Effector memory CD4-positive, alpha-beta T cell (primary cell): ENCODE measurements at regions not wholly inside any gene's neighbourhood (a gene's known extent, or its start where the extent isn't known, plus 50 kb on each side); places are given as distances from the start of the nearest gene placed in this dataset.

Source experiments
- DNase-seq, 3 donors: peaks; one replicate each; pipeline ENCODE4 v3.0.0-alpha.2; 2020
- H3K27ac ChIP-seq: 2 replicates; pipeline ENCODE4 v1.7.0; 2013; ENCODE audit warnings: mild to moderate bottlenecking, low read length, moderate library complexity; ENCODE audit not compliant: insufficient read depth, poor library complexity, severe bottlenecking
- H3K27me3 ChIP-seq: replicated peaks from 2 replicates; pipeline ENCODE4 v1.7.0; 2013; ENCODE audit warnings: mild to moderate bottlenecking, low read length; ENCODE audit not compliant: insufficient read depth, control insufficient read depth, poor library complexity, severe bottlenecking
- H3K36me3 ChIP-seq: 2 replicates; pipeline ENCODE4 v1.7.0; 2013; ENCODE audit warnings: mild to moderate bottlenecking, low read length, moderate library complexity; ENCODE audit not compliant: control insufficient read depth, insufficient read depth
- H3K4me1 ChIP-seq: 2 replicates; pipeline ENCODE4 v1.7.0; 2013; ENCODE audit warnings: low read length, mild to moderate bottlenecking; ENCODE audit not compliant: control insufficient read depth, insufficient read depth, poor library complexity, severe bottlenecking
- H3K4me3 ChIP-seq: 2 replicates; pipeline ENCODE4 v1.7.0; 2013; ENCODE audit warnings: low read length, low read depth, mild to moderate bottlenecking; ENCODE audit not compliant: insufficient read depth, poor library complexity, severe bottlenecking
- H3K9me3 ChIP-seq: 2 replicates; pipeline ENCODE4 v1.7.0; 2013; ENCODE audit warnings: mild to moderate bottlenecking, low read length, moderate library complexity; ENCODE audit not compliant: control insufficient read depth

DNA sequence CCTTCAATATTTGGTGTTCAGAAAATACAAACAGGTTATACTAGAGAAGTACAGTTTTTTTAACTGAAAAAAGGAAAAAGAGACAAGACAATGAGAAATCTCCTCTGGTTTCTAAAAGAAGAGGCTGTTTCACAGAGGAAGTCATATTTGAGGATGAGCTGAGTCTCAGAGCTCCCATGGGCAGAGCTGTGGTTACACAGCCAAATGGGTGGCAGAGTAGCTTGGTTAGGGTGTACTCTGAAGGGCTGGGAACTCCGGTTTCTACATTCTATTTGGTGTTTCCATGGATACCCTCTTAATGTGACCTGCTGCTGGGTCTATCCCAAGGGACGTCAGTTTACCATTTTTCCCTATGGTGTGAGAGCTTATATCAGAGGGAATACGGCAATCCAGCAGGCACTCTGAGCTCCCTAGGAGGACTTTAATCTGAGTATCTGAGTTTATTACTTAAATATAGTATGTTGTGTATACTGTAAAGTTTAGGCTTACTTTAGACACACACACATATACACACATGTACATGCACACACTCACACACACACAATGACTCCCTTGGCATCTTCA is 74.2 kb downstream of the CYRIA start:
- Histone ChIP-seq H3K27me3 (no peaks in the 10 kb centered on the region), H3K4me1 (no peaks in the 10 kb centered on the region), H3K4me3 (no peak overlapping the region), H3K27ac (no peak overlapping the region), H3K36me3 (no peaks in the 10 kb centered on the region), H3K9me3 (no peaks in the 10 kb centered on the region)
- DNase-seq = no peak

- H3K27me3 ChIP-seq = no peaks in the 10 kb centered on the region
- H3K27ac ChIP-seq = no peak overlapping the region
- H3K9me3 ChIP-seq = no peaks in the 10 kb centered on the region
- no peaks in the 10 kb centered on the region for H3K36me3 ChIP-seq
- H3K4me1 ChIP-seq = no peaks in the 10 kb centered on the region
- DNase-seq = no peak
- no peak overlapping the region for H3K4me3 ChIP-seq
Measured at GRCh38 chr2:16589465-16589864, 76.2 kb downstream of the CYRIA start.

DNA sequence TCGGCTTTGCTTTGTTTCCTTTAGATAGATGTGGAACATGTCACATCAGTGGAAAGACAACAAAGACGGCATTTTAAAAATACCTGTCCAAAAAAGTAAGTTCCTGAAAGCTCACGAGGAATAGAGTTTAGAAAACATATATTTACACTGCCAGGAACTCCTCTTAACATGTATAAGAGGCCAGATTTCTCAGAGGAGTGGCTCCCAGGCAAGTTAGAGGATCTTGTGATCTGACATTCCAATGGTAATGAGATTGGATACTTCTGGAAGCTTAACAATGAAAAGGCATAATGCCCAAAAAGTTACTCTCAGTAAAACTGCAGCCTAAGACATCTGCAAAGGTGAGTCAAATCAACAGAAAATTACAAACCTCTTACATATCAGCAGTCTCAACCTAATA is 77.1 kb downstream of the CYRIA start:
- Histone ChIP-seq H3K36me3 (no peaks in the 10 kb centered on the region), H3K4me1 (no peaks in the 10 kb centered on the region), H3K4me3 (no peak overlapping the region), H3K27ac (no peak overlapping the region), H3K9me3 (no peaks in the 10 kb centered on the region), H3K27me3 (no peaks in the 10 kb centered on the region)
- no peak for DNase-seq

DNA sequence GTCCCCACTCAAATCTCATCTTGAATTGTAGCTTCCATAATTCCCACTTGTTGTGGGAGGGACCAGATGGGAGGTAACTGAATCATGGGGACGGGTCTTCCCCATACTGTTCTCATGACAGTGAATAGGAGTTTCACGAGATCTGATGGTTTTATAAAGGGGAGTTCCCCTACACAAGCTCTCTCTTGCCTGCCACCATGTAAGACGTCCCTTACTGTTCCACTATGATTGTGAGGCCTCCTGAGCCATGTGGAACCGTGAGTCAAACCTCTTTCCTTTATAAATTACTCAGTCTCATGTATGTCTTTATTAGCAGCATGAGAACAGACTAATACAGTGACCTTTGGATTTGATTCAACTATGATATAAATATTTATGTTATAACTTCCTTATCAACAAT is 78.0 kb downstream of the CYRIA start:
- no peaks in the 10 kb centered on the region for H3K4me1 ChIP-seq
- DNase-seq = no peak
- no peak overlapping the region for H3K4me3 ChIP-seq
- H3K36me3 ChIP-seq = no peaks in the 10 kb centered on the region
- H3K27me3 ChIP-seq = no peaks in the 10 kb centered on the region
- no peak overlapping the region for H3K27ac ChIP-seq
- H3K9me3 ChIP-seq = no peaks in the 10 kb centered on the region

DNA sequence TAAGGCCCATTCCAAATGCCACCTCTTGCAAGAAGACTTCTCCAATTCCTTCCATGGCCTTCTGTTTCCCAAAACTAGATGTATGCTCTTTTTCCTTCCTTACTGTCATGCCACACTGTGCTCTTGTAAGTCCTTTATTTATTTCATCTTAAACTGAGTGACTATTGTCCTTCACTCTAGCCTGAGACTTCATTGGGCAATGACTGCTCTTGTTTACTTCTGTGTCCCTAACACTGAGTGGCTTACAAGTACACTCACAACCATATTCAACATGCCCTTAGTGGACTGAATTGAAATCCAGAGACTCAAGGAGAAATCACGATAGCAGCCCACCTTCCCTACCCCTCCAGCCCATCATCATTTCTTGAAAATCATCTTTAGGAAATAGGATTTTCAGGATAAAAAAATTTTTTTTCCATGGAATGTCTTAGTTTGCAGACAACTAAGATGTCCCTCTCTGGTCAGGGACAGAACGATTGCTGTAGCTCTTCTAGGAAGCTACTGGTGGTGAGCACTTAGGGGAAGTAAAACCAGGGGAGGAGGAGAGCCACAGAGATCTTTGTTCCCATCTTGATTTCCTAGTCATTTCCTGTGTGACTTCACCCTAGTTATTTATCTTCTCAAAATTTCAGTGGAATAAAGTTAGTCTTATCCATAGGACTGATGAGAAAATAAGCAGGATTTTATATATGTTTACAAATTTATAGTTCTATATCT is 80.7 kb downstream of the CYRIA start:
- DNase-seq = no peak
- no peaks in the 10 kb centered on the region for H3K9me3 ChIP-seq

GRCh38 chr2:16584084-16584483 is 81.5 kb downstream of the CYRIA start:
- Histone ChIP-seq H3K27me3 (no peaks in the 10 kb centered on the region), H3K9me3 (no peaks in the 10 kb centered on the region)
- no peak for DNase-seq

More for the DNA sequence above, 80.7 kb downstream of the CYRIA start:
- Histone ChIP-seq H3K4me3 (no peak overlapping the region), H3K36me3 (no peaks in the 10 kb centered on the region), H3K4me1 (no peaks in the 10 kb centered on the region), H3K27me3 (no peaks in the 10 kb centered on the region), H3K27ac (no peak overlapping the region)

GRCh38 chr2:16581241-16581640 is 84.4 kb downstream of the CYRIA start:
- no peak for DNase-seq
- H3K4me1 ChIP-seq = no peaks in the 10 kb centered on the region
- no peak overlapping the region for H3K27ac ChIP-seq
- H3K9me3 ChIP-seq = no peaks in the 10 kb centered on the region
- no peaks in the 10 kb centered on the region for H3K36me3 ChIP-seq
- H3K4me3 ChIP-seq = no peak overlapping the region
- H3K27me3 ChIP-seq = no peaks in the 10 kb centered on the region

More at GRCh38 chr2:16584084-16584483, 81.5 kb downstream of the CYRIA start:
- Histone ChIP-seq H3K4me3 (no peak overlapping the region), H3K4me1 (no peaks in the 10 kb centered on the region), H3K36me3 (no peaks in the 10 kb centered on the region), H3K27ac (no peak overlapping the region)

- no peak overlapping the region for H3K27ac ChIP-seq
- no peaks in the 10 kb centered on the region for H3K27me3 ChIP-seq
- H3K9me3 ChIP-seq = no peaks in the 10 kb centered on the region
- no peak overlapping the region for H3K4me3 ChIP-seq
- H3K36me3 ChIP-seq = no peaks in the 10 kb centered on the region
- no peaks in the 10 kb centered on the region for H3K4me1 ChIP-seq
- DNase-seq = no peak
Measured at GRCh38 chr2:16578081-16578480, 87.6 kb downstream of the CYRIA start.

GRCh38 chr2:16570516-16570915 is 95.1 kb downstream of the CYRIA start:
- Histone ChIP-seq H3K9me3 (no peaks in the 10 kb centered on the region), H3K27ac (no peak overlapping the region), H3K4me1 (no peaks in the 10 kb centered on the region), H3K4me3 (no peak overlapping the region), H3K27me3 (no peaks in the 10 kb centered on the region), H3K36me3 (no peaks in the 10 kb centered on the region)
- DNase-seq = no peak

GRCh38 chr2:16568998-16569784 is 96.4 kb downstream of the CYRIA start:
- no peak overlapping the region for H3K27ac ChIP-seq
- no peaks in the 10 kb centered on the region for H3K36me3 ChIP-seq
- no peaks in the 10 kb centered on the region for H3K4me1 ChIP-seq
- H3K27me3 ChIP-seq = no peaks in the 10 kb centered on the region
- DNase-seq = no peak
- H3K9me3 ChIP-seq = no peaks in the 10 kb centered on the region
- no peak overlapping the region for H3K4me3 ChIP-seq
